Nephron progenitor cell (in vitro differentiated cells): ENCODE measurements at regions not wholly inside any gene's neighbourhood (a gene's known extent, or its start where the extent isn't known, plus 50 kb on each side); places are given as distances from the start of the nearest gene placed in this dataset.

Experiments used
- DNase-seq: peaks from one replicate; pipeline ENCODE4 v3.0.0; 2021
- H3K27ac Mint-ChIP-seq: 2 replicates; pipeline ENCODE4 v1.8.0; 2021; ENCODE audit warnings: mild to moderate bottlenecking, moderate library complexity, mixed read lengths
- H3K27me3 Mint-ChIP-seq: 2 replicates; pipeline ENCODE4 v1.8.0; 2021; ENCODE audit warnings: mild to moderate bottlenecking, low read depth, mixed read lengths; ENCODE audit not compliant: poor library complexity
- H3K36me3 Mint-ChIP-seq: 2 replicates; pipeline ENCODE4 v1.8.0; 2021; ENCODE audit warnings: low read depth, mixed read lengths
- H3K4me1 Mint-ChIP-seq: 2 replicates; pipeline ENCODE4 v1.8.0; 2021; ENCODE audit warnings: mixed read lengths
- H3K4me3 Mint-ChIP-seq: 2 replicates; pipeline ENCODE4 v1.8.0; 2021; ENCODE audit warnings: mild to moderate bottlenecking, moderate library complexity, mixed read lengths
- H3K9me3 Mint-ChIP-seq: 2 replicates; pipeline ENCODE4 v1.8.0; 2021; ENCODE audit warnings: mild to moderate bottlenecking, moderate library complexity, mixed read lengths
- CTCF ChIP-seq: fragments of 200-600 bp; sonication (generic); IDR thresholded peaks from 2 replicates; pipeline ENCODE4 v1.5.0; 2021; ENCODE audit warnings: antibody characterized with exemption

DNA sequence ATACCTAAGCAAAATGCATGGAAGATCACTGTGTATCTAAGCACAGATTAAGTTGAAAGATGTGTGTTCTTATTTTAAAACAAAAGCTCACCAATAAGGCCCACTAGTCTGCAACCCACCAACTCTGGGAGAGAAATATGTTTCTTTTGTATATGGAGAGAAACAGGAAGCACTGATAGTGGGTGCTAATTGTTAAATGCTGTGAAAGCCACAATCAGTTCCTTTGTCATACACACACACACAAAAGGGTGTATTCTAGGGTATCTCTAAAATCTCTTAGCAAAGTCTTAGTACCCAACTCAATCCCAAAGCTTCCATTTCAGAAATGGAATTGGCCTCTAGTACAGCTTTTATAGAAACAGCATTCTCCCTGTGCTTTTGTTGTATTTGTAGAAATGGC lies 272.7 kb upstream of the FLRT2 start:
- H3K9me3 Mint-ChIP-seq: peaks cover 12% of the 10 kb centered on the region
- no peak overlapping the region for H3K27ac Mint-ChIP-seq

DNA sequence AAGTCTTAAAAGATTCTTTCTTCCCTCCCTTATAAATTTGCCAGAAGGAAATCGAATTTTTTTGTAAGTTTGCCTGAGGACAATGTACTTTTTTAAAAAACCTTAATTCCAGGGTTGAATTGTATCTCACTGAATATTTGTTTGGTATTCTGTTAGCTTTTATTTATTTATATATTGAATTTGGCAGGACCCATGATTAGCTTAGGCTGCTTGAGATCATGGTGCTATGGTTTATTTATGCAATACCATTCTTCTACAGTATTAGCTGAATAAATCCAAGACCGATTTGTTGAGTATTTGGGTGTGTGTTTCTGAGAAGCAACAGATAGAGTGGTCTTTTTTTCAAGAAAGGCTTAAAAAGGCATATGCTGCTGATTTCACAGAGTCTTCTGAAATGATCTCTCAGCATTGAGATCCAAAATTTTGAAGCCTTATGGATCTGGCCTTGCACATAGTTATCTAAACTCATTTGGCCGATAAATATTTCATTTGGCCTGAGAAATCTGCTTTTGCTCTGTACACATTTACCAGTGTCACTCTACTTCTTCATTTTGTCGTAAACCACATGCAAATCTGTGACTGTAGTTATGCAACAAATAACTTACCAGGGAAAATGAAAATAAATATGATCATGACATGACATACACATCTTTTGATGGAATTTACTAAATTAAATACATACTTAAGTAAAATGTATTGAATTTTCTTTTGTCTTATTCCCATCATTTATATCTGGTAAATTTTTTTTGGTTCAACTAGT lies 265.8 kb upstream of the FLRT2 start:
- no peak for TF ChIP-seq CTCF
- Mint-ChIP-seq H3K27me3 (peaks cover 5% of the 10 kb centered on the region), H3K4me1 (no peaks in the 10 kb centered on the region), H3K27ac (no peak overlapping the region), H3K4me3 (no peak overlapping the region), H3K9me3 (peaks cover 15% of the 10 kb centered on the region), H3K36me3 (no peaks in the 10 kb centered on the region)
- no peak for DNase-seq

More for the DNA sequence above, 272.7 kb upstream of the FLRT2 start:
- no peak for DNase-seq
- Mint-ChIP-seq H3K27me3 (peaks cover 5% of the 10 kb centered on the region), H3K36me3 (no peaks in the 10 kb centered on the region), H3K4me1 (peaks cover 3% of the 10 kb centered on the region), H3K4me3 (no peak overlapping the region)
- TF ChIP-seq CTCF: no peak

GRCh38 chr14:85273099-85273677 lies 256.8 kb upstream of the FLRT2 start:
- Mint-ChIP-seq H3K4me1 (no peaks in the 10 kb centered on the region), H3K27ac (no peak overlapping the region)
- no peak for DNase-seq

GRCh38 chr14:85273952-85274351 lies 256.0 kb upstream of the FLRT2 start:
- TF ChIP-seq CTCF: no peak
- no peaks in the 10 kb centered on the region for H3K36me3 Mint-ChIP-seq
- H3K9me3 Mint-ChIP-seq: no peaks in the 10 kb centered on the region
- H3K4me1 Mint-ChIP-seq: no peaks in the 10 kb centered on the region
- H3K27me3 Mint-ChIP-seq: no peaks in the 10 kb centered on the region
- DNase-seq: no peak
- no peak overlapping the region for H3K27ac Mint-ChIP-seq
- H3K4me3 Mint-ChIP-seq: no peak overlapping the region

More at GRCh38 chr14:85273099-85273677, 256.8 kb upstream of the FLRT2 start:
- H3K36me3 Mint-ChIP-seq: no peaks in the 10 kb centered on the region
- H3K9me3 Mint-ChIP-seq: no peaks in the 10 kb centered on the region
- H3K4me3 Mint-ChIP-seq: no peak overlapping the region
- TF ChIP-seq CTCF: no peak
- H3K27me3 Mint-ChIP-seq: no peaks in the 10 kb centered on the region

DNA sequence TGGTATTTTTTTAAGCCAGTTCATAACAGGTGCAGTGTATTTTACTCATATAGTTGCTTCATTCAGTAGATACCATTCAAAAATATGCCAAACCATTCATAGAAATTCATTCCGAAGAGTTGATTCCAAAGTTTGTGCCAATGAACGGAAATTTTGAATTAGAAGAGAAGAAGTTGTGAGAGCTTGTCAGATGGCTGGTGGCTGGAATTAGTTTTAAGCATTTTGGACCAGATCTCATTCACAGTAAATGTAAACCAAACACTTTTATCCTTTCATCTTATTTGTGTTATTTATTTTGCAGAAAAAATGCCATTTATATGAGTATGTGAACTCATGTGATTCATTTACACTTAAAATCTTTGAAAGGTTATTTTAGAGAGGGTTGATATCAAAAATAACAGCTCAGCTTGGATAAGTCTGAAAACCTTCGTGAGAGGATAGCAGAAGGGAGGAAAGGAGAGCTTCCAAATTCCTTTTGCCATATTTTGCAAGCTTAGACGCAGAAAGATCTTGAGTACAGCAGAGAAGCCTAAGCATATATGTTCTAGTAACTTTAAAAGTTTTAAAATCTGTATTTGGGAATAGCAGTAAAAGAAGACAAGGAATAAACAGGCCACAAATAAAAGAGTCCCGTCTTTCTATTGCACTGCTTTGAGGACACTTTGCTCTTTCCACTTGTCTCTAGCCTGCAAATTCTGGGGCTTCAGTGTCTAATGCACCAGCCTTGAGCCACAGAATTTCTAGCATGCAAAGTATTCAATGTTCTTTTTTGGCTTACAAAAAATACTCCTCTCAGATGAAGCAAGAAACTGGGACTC lies 253.6 kb upstream of the FLRT2 start:
- Mint-ChIP-seq H3K9me3 (no peaks in the 10 kb centered on the region), H3K4me1 (peaks cover under 1% of the 10 kb centered on the region), H3K36me3 (no peaks in the 10 kb centered on the region), H3K27me3 (no peaks in the 10 kb centered on the region), H3K4me3 (no peak overlapping the region), H3K27ac (no peak overlapping the region)
- no peak for TF ChIP-seq CTCF
- DNase-seq: no peak
